ENCODE measurements at regions not wholly inside any gene's neighbourhood (a gene's known extent, or its start where the extent isn't known, plus 50 kb on each side); places are given as distances from the start of the nearest gene placed in this dataset.

DNA sequence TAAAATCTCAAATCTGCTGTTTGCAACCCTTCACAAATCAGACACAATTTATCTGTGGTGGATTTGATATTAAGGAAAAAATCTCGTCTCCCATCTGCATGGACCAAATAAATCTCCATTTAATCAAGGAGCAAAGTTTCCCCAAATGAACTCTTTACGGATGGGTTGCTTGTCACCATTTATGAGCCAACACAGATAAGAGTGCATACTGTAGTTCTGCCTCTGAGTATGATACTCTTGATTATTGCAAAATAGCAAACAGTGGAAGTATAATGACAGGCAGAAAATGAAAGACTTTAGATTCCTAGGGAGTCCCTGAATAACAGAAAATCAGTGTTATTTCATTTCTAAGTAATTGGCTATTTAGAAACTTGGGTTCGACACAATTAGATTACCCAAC lies 1395.9 kb downstream of the FAM181B start:
- TF ChIP-seq OSR1 (CRISPR knock-in tag; IDR thresholded peaks at IDR 0.05) (no peak), ZFP30 (CRISPR knock-in tag; IDR thresholded peaks at IDR 0.05) (no peak), ARNTL (CRISPR knock-in tag; IDR thresholded peaks at IDR 0.05; ENCODE audit: borderline replicate concordance, low read depth) (no peak), CSDC2 (CRISPR knock-in tag; IDR thresholded peaks at IDR 0.05) (no peak), ZFP3 (CRISPR knock-in tag; IDR thresholded peaks at IDR 0.05) (no peak), ISL1 (CRISPR knock-in tag; IDR thresholded peaks at IDR 0.05) (no peak), CSRNP3 (CRISPR knock-in tag; IDR thresholded peaks at IDR 0.05) (no peak), RARB (CRISPR knock-in tag; IDR thresholded peaks at IDR 0.05) (no peak), CREB5 (CRISPR knock-in tag; IDR thresholded peaks at IDR 0.05; ENCODE audit: low read depth) (no peak), PATZ1 (CRISPR knock-in tag; IDR thresholded peaks at IDR 0.05; ENCODE audit: borderline replicate concordance) (no peak), TOX (CRISPR knock-in tag; IDR thresholded peaks at IDR 0.05; ENCODE audit: borderline replicate concordance) (no peak), GLIS3 (CRISPR knock-in tag; IDR thresholded peaks at IDR 0.05) (no peak), ZNF70 (CRISPR knock-in tag; IDR thresholded peaks at IDR 0.05) (no peak)

Data from SK-N-SH treated with all-trans-retinoic acid at 6 μM for 48 hours (cell line).